GM10266 (cell line): ENCODE measurements at regions not wholly inside any gene's neighbourhood (a gene's known extent, or its start where the extent isn't known, plus 50 kb on each side); places are given as distances from the start of the nearest gene placed in this dataset.

Experiments
- DNase-seq: peaks from one replicate; pipeline ENCODE4 v3.0.0; 2012; ENCODE audit errors: extremely low spot score
- TF ChIP-seq, protein P1 (sequence below): IDR thresholded peaks from 2 replicates; pipeline ENCODE4 v1.5.1; 2012; ENCODE audit warnings: mild to moderate bottlenecking, low read depth; ENCODE audit not compliant: control insufficient read depth, insufficient read depth; ENCODE audit errors: missing control alignments

DNA sequence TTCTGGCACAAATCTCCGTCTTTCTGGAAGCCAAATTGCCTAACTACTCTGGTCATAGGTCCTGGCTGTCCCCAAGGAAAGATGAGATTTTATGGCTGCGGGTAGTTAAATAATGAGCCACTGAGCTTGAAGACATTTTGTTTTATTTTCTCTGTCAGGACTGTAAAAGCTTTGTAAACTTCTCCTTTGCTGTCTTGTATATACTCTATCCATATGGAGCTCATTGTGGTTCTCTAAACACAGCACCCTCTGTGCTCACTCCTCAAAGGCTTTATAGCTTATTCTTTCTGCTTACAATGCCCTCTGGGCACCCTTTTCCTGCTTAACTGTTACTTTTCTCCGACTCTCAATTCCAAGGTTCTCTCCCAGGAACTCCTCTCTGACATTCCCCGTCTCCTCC lies 209.1 kb downstream of the CMPK2 start:
- no peak for DNase-seq
- TF ChIP-seq, protein P1, sequence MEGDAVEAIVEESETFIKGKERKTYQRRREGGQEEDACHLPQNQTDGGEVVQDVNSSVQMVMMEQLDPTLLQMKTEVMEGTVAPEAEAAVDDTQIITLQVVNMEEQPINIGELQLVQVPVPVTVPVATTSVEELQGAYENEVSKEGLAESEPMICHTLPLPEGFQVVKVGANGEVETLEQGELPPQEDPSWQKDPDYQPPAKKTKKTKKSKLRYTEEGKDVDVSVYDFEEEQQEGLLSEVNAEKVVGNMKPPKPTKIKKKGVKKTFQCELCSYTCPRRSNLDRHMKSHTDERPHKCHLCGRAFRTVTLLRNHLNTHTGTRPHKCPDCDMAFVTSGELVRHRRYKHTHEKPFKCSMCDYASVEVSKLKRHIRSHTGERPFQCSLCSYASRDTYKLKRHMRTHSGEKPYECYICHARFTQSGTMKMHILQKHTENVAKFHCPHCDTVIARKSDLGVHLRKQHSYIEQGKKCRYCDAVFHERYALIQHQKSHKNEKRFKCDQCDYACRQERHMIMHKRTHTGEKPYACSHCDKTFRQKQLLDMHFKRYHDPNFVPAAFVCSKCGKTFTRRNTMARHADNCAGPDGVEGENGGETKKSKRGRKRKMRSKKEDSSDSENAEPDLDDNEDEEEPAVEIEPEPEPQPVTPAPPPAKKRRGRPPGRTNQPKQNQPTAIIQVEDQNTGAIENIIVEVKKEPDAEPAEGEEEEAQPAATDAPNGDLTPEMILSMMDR: no peak

DNA sequence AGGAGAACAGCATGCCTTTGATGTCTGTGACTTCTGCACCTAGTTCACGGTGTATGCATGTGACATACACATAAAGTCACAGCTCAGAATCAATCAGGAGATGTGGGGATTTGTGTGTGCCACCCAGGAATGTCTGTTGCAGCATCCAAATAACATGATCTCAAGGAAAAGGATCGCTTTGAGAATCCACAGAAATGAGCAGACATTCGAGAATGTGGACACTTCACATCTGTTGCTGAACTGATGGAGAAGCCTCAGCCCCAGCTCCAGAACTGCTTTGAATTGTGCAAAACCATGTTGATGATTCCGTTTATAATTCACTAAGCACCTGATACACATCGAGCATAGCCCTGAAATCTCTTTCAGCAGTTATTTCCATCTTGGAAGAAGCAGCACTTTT lies 208.6 kb downstream of the CMPK2 start:
- TF ChIP-seq, protein P1: no peak
- DNase-seq: no peak

DNA sequence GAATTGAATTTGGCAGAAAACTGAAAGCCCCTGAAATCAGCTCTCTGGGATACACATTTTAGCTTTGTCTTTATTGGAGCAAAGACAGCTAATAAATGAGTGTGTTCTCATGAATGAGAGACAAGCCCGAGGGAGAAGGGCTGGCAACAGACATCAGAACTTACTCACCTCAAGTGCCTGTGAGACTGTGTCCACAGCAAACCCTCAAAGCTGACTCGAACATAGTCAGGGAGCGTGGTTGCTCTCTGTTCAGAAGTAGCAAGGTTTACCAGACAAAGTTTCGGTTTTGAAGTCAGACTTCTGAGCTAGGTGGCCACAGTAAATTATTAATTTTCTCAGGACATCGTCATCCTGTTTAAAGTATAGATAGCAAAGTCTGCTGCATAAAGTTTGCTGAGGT lies 207.9 kb downstream of the CMPK2 start:
- DNase-seq: no peak
- TF ChIP-seq, protein P1: no peak

DNA sequence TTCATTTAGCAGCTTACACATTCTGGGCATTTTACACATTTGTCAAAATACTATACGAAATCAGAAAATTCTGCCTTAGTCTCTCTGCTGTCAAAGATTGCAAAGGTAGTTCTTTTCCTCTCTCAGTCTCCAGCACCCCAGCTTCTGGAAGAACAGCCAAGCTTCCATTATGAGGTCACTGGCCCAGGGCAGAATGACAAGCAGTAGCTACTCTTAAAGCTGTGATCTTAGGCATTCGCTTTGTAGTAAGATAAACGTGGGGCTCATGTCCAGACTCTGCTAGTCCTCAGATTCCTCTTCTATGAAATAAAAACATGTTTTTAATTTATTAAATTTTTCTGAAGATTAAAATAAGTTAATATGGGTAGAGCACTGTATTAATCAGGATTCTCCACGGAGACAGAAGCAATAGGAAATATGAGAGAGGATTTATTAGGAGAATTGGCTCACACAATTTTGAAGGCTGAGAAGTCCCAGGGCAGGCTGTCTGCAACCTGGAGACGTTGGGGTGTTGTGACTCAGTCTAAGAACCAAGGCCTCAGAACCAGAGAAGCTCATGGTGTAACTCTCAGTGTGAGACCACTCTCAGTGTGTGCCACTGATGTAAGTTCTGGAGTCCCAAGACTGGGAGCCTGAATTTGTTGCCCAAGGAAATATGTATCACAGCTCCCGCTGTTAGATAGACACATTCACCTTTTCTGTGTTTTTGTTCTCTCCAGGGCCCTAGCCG lies 201.2 kb downstream of the CMPK2 start:
- DNase-seq: no peak
- TF ChIP-seq, protein P1: no peak

DNA sequence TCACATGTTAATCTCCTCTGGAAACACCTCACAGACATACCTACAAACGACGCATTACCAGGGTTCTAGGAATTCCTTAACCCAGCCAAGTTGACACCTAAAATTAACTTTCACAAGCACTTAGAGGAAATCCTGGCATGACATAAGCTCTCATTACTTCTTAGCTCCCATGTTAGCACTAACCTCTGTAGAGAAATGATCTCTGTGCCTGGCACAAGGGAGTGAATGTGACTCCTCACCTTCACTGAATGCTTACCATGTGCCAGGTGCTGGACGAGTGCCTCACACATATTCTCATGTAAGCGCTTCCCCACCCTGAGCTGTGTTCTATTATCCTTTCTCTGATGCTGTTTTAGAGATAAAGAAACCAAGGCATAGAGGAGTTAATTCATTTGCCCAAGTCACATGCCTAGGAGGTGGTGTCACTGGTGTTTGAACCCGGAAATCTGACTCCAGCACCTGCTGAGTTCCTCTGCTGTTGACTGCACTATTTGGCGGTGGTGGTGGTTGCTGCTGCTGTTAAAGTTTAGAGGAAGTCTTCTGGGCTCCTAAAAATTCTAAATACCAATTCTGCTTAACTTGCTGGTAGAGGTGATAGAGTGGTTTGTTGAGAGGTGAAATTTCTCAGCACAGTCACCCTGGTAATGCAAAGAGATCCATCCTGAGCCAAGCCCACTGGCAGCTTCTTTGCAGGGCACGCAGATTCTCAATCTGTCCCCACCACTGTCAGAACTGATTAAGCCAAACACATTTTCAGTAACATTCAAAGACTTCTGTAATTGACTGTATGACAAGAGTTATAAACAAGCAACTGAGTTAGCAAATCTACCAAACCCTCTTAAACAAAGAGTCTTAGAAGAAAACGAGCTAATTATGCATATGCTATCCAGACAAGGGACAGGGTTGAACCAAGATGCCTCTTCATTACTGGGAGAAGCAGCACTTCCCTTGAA lies 200.3 kb downstream of the CMPK2 start:
- TF ChIP-seq, protein P1: no peak

DNA sequence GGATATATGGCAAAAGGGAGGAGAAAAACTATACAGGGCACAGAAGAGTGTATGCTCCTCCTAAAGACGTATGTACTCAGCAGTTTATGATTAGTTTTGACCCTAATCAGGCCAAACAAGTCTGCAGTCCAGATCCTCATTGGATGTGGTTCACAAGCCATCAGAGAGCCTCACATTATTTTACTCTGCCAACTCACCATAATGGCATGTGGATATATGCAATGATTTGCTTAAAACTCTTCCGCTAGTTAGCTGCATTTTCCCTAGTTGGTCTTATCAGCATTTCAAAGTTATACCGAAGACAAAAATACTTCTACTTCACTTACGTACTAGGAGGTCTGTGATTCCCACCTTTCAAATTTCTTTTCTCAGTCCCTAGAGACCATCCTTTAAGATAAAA lies 198.4 kb downstream of the CMPK2 start:
- no peak for DNase-seq
- TF ChIP-seq, protein P1: no peak

More for the DNA sequence above, 200.3 kb downstream of the CMPK2 start:
- no peak for DNase-seq
